Activated T-helper 1 cell treated with anti-CD3 and anti-CD28 coated beads, Interleukin-12 subunit alpha, Interleukin-12 subunit beta, Interleukin-2, Interleukin-4 antibody, amounts not matched to agents 30 ng/mL and 10 ng/mL and 1 ng/mL, durations not matched to agents 14 hours and 24 hours and 36 hours (primary cell): ENCODE measurements at regions not wholly inside any gene's neighbourhood (a gene's known extent, or its start where the extent isn't known, plus 50 kb on each side); places are given as distances from the start of the nearest gene placed in this dataset.

Experiments used
- DNase-seq: peaks from one replicate; pipeline ENCODE4 v3.0.0; 2021; ENCODE audit warnings: low spot score
- H3K27ac Mint-ChIP-seq: one replicate; pipeline ENCODE4 v1.8.0; 2021; ENCODE audit warnings: mild to moderate bottlenecking, mixed read lengths
- H3K27me3 Mint-ChIP-seq: one replicate; pipeline ENCODE4 v1.8.0; 2022; ENCODE audit warnings: mild to moderate bottlenecking, moderate library complexity, mixed read lengths; ENCODE audit not compliant: insufficient read depth
- H3K36me3 Mint-ChIP-seq: one replicate; pipeline ENCODE4 v1.8.0; 2021; ENCODE audit warnings: low read depth, mixed read lengths
- H3K4me1 Mint-ChIP-seq: one replicate; pipeline ENCODE4 v1.8.0; 2021; ENCODE audit warnings: low read depth, mixed read lengths
- H3K4me3 Mint-ChIP-seq: one replicate; pipeline ENCODE4 v1.8.0; 2021; ENCODE audit warnings: mild to moderate bottlenecking, moderate library complexity, mixed read lengths
- H3K9me3 Mint-ChIP-seq: one replicate; pipeline ENCODE4 v1.8.0; 2021; ENCODE audit warnings: mixed read lengths
- intact Hi-C: fragments of 100-400 bp; cut with micrococcal nuclease; formaldehyde crosslinking; loops from one replicate; pipeline ENCODE4 v1.15.1; 2024

- Mint-ChIP-seq H3K4me1 (no peaks in the 10 kb centered on the region), H3K9me3 (no peaks in the 10 kb centered on the region), H3K4me3 (no peak overlapping the region), H3K36me3 (no peaks in the 10 kb centered on the region), H3K27ac (no peak overlapping the region), H3K27me3 (peaks cover 2% of the 10 kb centered on the region)
- DNase-seq, result no peak
- intact Hi-C loops, result no loop called here
These were observed 682.6 kb upstream of the SALL3 start for GRCh38 chr18:78297048-78297447.

- no peak for DNase-seq
- Mint-ChIP-seq H3K4me3 (no peak overlapping the region), H3K27ac (no peak overlapping the region), H3K4me1 (no peaks in the 10 kb centered on the region), H3K36me3 (no peaks in the 10 kb centered on the region), H3K27me3 (peaks cover 2% of the 10 kb centered on the region), H3K9me3 (no peaks in the 10 kb centered on the region)
- intact Hi-C loops, result no loop called here
These were observed 676.0 kb upstream of the SALL3 start for GRCh38 chr18:78303519-78304191.

GRCh38 chr18:78304192-78305164, 675.1 kb upstream of the SALL3 start:
- Mint-ChIP-seq H3K36me3 (no peaks in the 10 kb centered on the region), H3K9me3 (no peaks in the 10 kb centered on the region), H3K4me1 (no peaks in the 10 kb centered on the region), H3K4me3 (no peak overlapping the region), H3K27me3 (peaks cover 2% of the 10 kb centered on the region), H3K27ac (no peak overlapping the region)
- intact Hi-C loops, result no loop called here
- DNase-seq, result no peak

- no peak for DNase-seq
- intact Hi-C loops, result no loop called here
- Mint-ChIP-seq H3K27me3 (no peaks in the 10 kb centered on the region), H3K36me3 (no peaks in the 10 kb centered on the region), H3K9me3 (no peaks in the 10 kb centered on the region), H3K4me1 (no peaks in the 10 kb centered on the region), H3K27ac (no peak overlapping the region), H3K4me3 (no peak overlapping the region)
These were observed 673.8 kb upstream of the SALL3 start for GRCh38 chr18:78305789-78306188.

- intact Hi-C loops, result no loop called here
- Mint-ChIP-seq H3K4me1 (no peaks in the 10 kb centered on the region), H3K27me3 (no peaks in the 10 kb centered on the region), H3K36me3 (no peaks in the 10 kb centered on the region), H3K27ac (no peak overlapping the region), H3K9me3 (no peaks in the 10 kb centered on the region), H3K4me3 (no peak overlapping the region)
- no peak for DNase-seq
These were observed 670.3 kb upstream of the SALL3 start for GRCh38 chr18:78309307-78309706.

- H3K4me1 Mint-ChIP-seq, result no peaks in the 10 kb centered on the region
- no peak overlapping the region for H3K27ac Mint-ChIP-seq
- no peaks in the 10 kb centered on the region for H3K36me3 Mint-ChIP-seq
- H3K27me3 Mint-ChIP-seq, result no peaks in the 10 kb centered on the region
- DNase-seq, result no peak
- H3K4me3 Mint-ChIP-seq, result no peak overlapping the region
- intact Hi-C loops, result no loop called here
- no peaks in the 10 kb centered on the region for H3K9me3 Mint-ChIP-seq
These were observed 669.7 kb upstream of the SALL3 start for GRCh38 chr18:78309924-78310323.

GRCh38 chr18:78319264-78319663, 660.4 kb upstream of the SALL3 start:
- no peak overlapping the region for H3K4me3 Mint-ChIP-seq
- DNase-seq, result no peak
- no peaks in the 10 kb centered on the region for H3K4me1 Mint-ChIP-seq
- no peaks in the 10 kb centered on the region for H3K36me3 Mint-ChIP-seq
- no peaks in the 10 kb centered on the region for H3K27me3 Mint-ChIP-seq
- intact Hi-C loops, result no loop called here
- H3K9me3 Mint-ChIP-seq, result no peaks in the 10 kb centered on the region
- no peak overlapping the region for H3K27ac Mint-ChIP-seq

- DNase-seq, result no peak
- H3K27ac Mint-ChIP-seq, result no peak overlapping the region
- no peaks in the 10 kb centered on the region for H3K36me3 Mint-ChIP-seq
These were observed 659.7 kb upstream of the SALL3 start for GRCh38 chr18:78319961-78320360.

GRCh38 chr18:78321402-78321801, 658.2 kb upstream of the SALL3 start:
- Mint-ChIP-seq H3K27me3 (no peaks in the 10 kb centered on the region), H3K4me3 (no peak overlapping the region), H3K9me3 (no peaks in the 10 kb centered on the region), H3K36me3 (no peaks in the 10 kb centered on the region), H3K27ac (no peak overlapping the region), H3K4me1 (no peaks in the 10 kb centered on the region)
- intact Hi-C loops, result no loop called here
- no peak for DNase-seq

More at GRCh38 chr18:78319961-78320360, 659.7 kb upstream of the SALL3 start:
- Mint-ChIP-seq H3K27me3 (no peaks in the 10 kb centered on the region), H3K9me3 (no peaks in the 10 kb centered on the region), H3K4me1 (no peaks in the 10 kb centered on the region), H3K4me3 (no peak overlapping the region)
- intact Hi-C loops, result no loop called here

GRCh38 chr18:78323453-78324197, 656.0 kb upstream of the SALL3 start:
- DNase-seq, result no peak
- intact Hi-C loops, result no loop called here
- Mint-ChIP-seq H3K9me3 (no peaks in the 10 kb centered on the region), H3K4me3 (no peak overlapping the region), H3K36me3 (no peaks in the 10 kb centered on the region), H3K4me1 (no peaks in the 10 kb centered on the region), H3K27ac (no peak overlapping the region), H3K27me3 (no peaks in the 10 kb centered on the region)

- H3K27ac Mint-ChIP-seq, result no peak overlapping the region
These were observed 652.0 kb upstream of the SALL3 start for GRCh38 chr18:78327643-78328042.

GRCh38 chr18:78330766-78331165, 648.9 kb upstream of the SALL3 start:
- DNase-seq, result no peak
- Mint-ChIP-seq H3K4me1 (no peaks in the 10 kb centered on the region), H3K36me3 (no peaks in the 10 kb centered on the region), H3K9me3 (no peaks in the 10 kb centered on the region), H3K27ac (no peak overlapping the region), H3K4me3 (no peak overlapping the region), H3K27me3 (no peaks in the 10 kb centered on the region)
- intact Hi-C loops, result no loop called here

More at GRCh38 chr18:78327643-78328042, 652.0 kb upstream of the SALL3 start:
- intact Hi-C loops, result no loop called here
- Mint-ChIP-seq H3K4me1 (no peaks in the 10 kb centered on the region), H3K36me3 (no peaks in the 10 kb centered on the region), H3K27me3 (no peaks in the 10 kb centered on the region), H3K4me3 (no peak overlapping the region), H3K9me3 (no peaks in the 10 kb centered on the region)
- no peak for DNase-seq

GRCh38 chr18:78352910-78353309, 626.7 kb upstream of the SALL3 start:
- H3K4me3 Mint-ChIP-seq, result no peak overlapping the region
- no peak for DNase-seq
- H3K27me3 Mint-ChIP-seq, result peaks cover 1% of the 10 kb centered on the region
- H3K36me3 Mint-ChIP-seq, result no peaks in the 10 kb centered on the region
- H3K27ac Mint-ChIP-seq, result no peak overlapping the region
- H3K4me1 Mint-ChIP-seq, result no peaks in the 10 kb centered on the region
- intact Hi-C loops, result no loop called here
- no peaks in the 10 kb centered on the region for H3K9me3 Mint-ChIP-seq
